Activated naive CD4-positive, alpha-beta T cell treated with anti-CD3 and anti-CD28 coated beads, Interleukin-2, amount 10 ng/mL, durations not matched to agents 7 days and 5 days (primary cell): ENCODE measurements at regions not wholly inside any gene's neighbourhood (a gene's known extent, or its start where the extent isn't known, plus 50 kb on each side); places are given as distances from the start of the nearest gene placed in this dataset.

Source experiments
- CTCF ChIA-PET: fragments of 350-600 bp; sonication (Branson Sonifier 250); formaldehyde crosslinking; loops from one replicate; lab custom pipeline; 2021; ENCODE audit warnings: antibody characterized with exemption; lab: Charles Lee
- DNase-seq: peaks from one replicate; pipeline ENCODE4 v3.0.0-alpha.2; 2020
- H3K27ac Mint-ChIP-seq: one replicate; pipeline ENCODE4 v1.8.0; 2021; ENCODE audit warnings: mild to moderate bottlenecking, moderate library complexity, mixed read lengths
- H3K27me3 Mint-ChIP-seq: one replicate; pipeline ENCODE4 v1.8.0; 2021; ENCODE audit warnings: mild to moderate bottlenecking, mixed read lengths
- H3K36me3 Mint-ChIP-seq: one replicate; pipeline ENCODE4 v1.8.0; 2021; ENCODE audit warnings: mixed read lengths
- H3K4me1 Mint-ChIP-seq: one replicate; pipeline ENCODE4 v1.8.0; 2021; ENCODE audit warnings: mixed read lengths
- H3K4me3 Mint-ChIP-seq: one replicate; pipeline ENCODE4 v1.8.0; 2021; ENCODE audit warnings: mild to moderate bottlenecking, moderate library complexity, mixed read lengths
- H3K9me3 Mint-ChIP-seq: one replicate; pipeline ENCODE4 v1.8.0; 2021; ENCODE audit warnings: mixed read lengths

GRCh38 chr1:67629370-67630075, 55.5 kb upstream of the GADD45A start:
- Mint-ChIP-seq H3K9me3 (no peaks in the 10 kb centered on the region), H3K4me1 (no peaks in the 10 kb centered on the region), H3K4me3 (no peak overlapping the region), H3K27me3 (peaks cover 23% of the 10 kb centered on the region), H3K36me3 (no peaks in the 10 kb centered on the region), H3K27ac (no peak overlapping the region)
- DNase-seq: no peak
- CTCF ChIA-PET: no interaction called here

- DNase-seq: no peak
- Mint-ChIP-seq H3K4me3 (no peak overlapping the region), H3K9me3 (no peaks in the 10 kb centered on the region), H3K36me3 (no peaks in the 10 kb centered on the region), H3K27ac (no peak overlapping the region), H3K4me1 (peaks cover 5% of the 10 kb centered on the region), H3K27me3 (peaks cover 20% of the 10 kb centered on the region)
- CTCF ChIA-PET: interaction anchor here (0.9 kb wide), 1 partner anchor 137 kb away, joined by 3 read pairs; no protein-coding TSS in a partner anchor
Measured at GRCh38 chr1:67630438-67631045, 54.5 kb upstream of the GADD45A start.

GRCh38 chr1:67632356-67632755, 52.6 kb upstream of the GADD45A start:
- no peak overlapping the region for H3K27ac Mint-ChIP-seq
- H3K9me3 Mint-ChIP-seq: no peaks in the 10 kb centered on the region
- H3K4me1 Mint-ChIP-seq: peaks cover 10% of the 10 kb centered on the region
- CTCF ChIA-PET: no interaction called here
- peaks cover 11% of the 10 kb centered on the region for H3K27me3 Mint-ChIP-seq
- H3K4me3 Mint-ChIP-seq: no peak overlapping the region
- no peak for DNase-seq
- H3K36me3 Mint-ChIP-seq: no peaks in the 10 kb centered on the region

GRCh38 chr1:67632811-67633655, 52.0 kb upstream of the GADD45A start:
- peaks cover 10% of the 10 kb centered on the region for H3K4me1 Mint-ChIP-seq
- H3K36me3 Mint-ChIP-seq: no peaks in the 10 kb centered on the region
- CTCF ChIA-PET: no interaction called here
- no peak overlapping the region for H3K4me3 Mint-ChIP-seq
- no peak for DNase-seq
- H3K9me3 Mint-ChIP-seq: no peaks in the 10 kb centered on the region
- H3K27me3 Mint-ChIP-seq: peaks cover 8% of the 10 kb centered on the region
- H3K27ac Mint-ChIP-seq: no peak overlapping the region

GRCh38 chr1:67634396-67634935, 50.5 kb upstream of the GADD45A start:
- CTCF ChIA-PET: no interaction called here
- no peak for DNase-seq
- Mint-ChIP-seq H3K27ac (no peak overlapping the region), H3K4me1 (peaks cover 10% of the 10 kb centered on the region), H3K4me3 (no peak overlapping the region), H3K27me3 (peaks cover 13% of the 10 kb centered on the region), H3K9me3 (no peaks in the 10 kb centered on the region), H3K36me3 (no peaks in the 10 kb centered on the region)

GRCh38 chr1:67635055-67635809, 49.8 kb upstream of the GADD45A start:
- Mint-ChIP-seq H3K27ac (no peak overlapping the region), H3K4me3 (no peak overlapping the region), H3K36me3 (no peaks in the 10 kb centered on the region), H3K27me3 (peaks cover 13% of the 10 kb centered on the region), H3K4me1 (peaks cover 10% of the 10 kb centered on the region), H3K9me3 (no peaks in the 10 kb centered on the region)
- no peak for DNase-seq
- CTCF ChIA-PET: no interaction called here
